Smooth muscle cell (in vitro differentiated cells): ENCODE measurements at regions not wholly inside any gene's neighbourhood (a gene's known extent, or its start where the extent isn't known, plus 50 kb on each side); places are given as distances from the start of the nearest gene placed in this dataset.
A peak's percentile ranks its signal among the peaks of the same experiment; 100 is the strongest.

Experiments used
- DNase-seq: peaks from one replicate; lab custom pipeline; 2025; ENCODE audit not compliant: unreplicated experiment; lab: John Stamatoyannopoulos, UW
- H2AFZ ChIP-seq: fragments of 200-600 bp; sonication (generic); 2 replicates; pipeline ENCODE4 v1.6.0; 2016; ENCODE audit warnings: antibody characterized with exemption, low read depth, mild to moderate bottlenecking
- H3F3A ChIP-seq: fragments of 200-600 bp; sonication (generic); 2 replicates; pipeline ENCODE4 v1.6.0; 2017; ENCODE audit warnings: antibody characterized with exemption, low read depth
- H3K27ac ChIP-seq: fragments of 200-600 bp; sonication (generic); 2 replicates; pipeline ENCODE4 v1.5.1; 2016; ENCODE audit warnings: low read depth, mild to moderate bottlenecking
- H3K27me3 ChIP-seq: fragments of 200-600 bp; sonication (generic); 2 replicates; pipeline ENCODE4 v1.6.1; 2016; ENCODE audit warnings: low read depth, mild to moderate bottlenecking
- H3K36me3 ChIP-seq: fragments of 200-600 bp; sonication (generic); 2 replicates; pipeline ENCODE4 v1.5.1; 2016; ENCODE audit warnings: low read depth
- H3K4me1 ChIP-seq: fragments of 200-600 bp; sonication (generic); 2 replicates; pipeline ENCODE4 v1.5.1; 2016; ENCODE audit warnings: low read depth
- H3K4me2 ChIP-seq: fragments of 200-600 bp; sonication (generic); 2 replicates; pipeline ENCODE4 v1.6.0; 2016; ENCODE audit warnings: mild to moderate bottlenecking
- H3K4me3 ChIP-seq: fragments of 200-600 bp; sonication (generic); 2 replicates; pipeline ENCODE4 v1.5.1; 2016; ENCODE audit warnings: mild to moderate bottlenecking
- H3K79me2 ChIP-seq: fragments of 200-600 bp; sonication (generic); 2 replicates; pipeline ENCODE4 v1.6.0; 2016; ENCODE audit warnings: low read depth, mild to moderate bottlenecking
- H3K9ac ChIP-seq: fragments of 200-600 bp; sonication (generic); 2 replicates; pipeline ENCODE4 v1.6.0; 2016; ENCODE audit warnings: low read depth
- H3K9me3 ChIP-seq: fragments of 200-600 bp; sonication (generic); replicated peaks from 2 replicates; pipeline ENCODE4 v1.5.1; 2016; ENCODE audit warnings: low read depth
- H4K20me1 ChIP-seq: fragments of 200-600 bp; sonication (generic); 2 replicates; pipeline ENCODE4 v1.6.0; 2016; ENCODE audit warnings: low read depth
- CTCF ChIP-seq: fragments of 200-600 bp; sonication (generic); IDR thresholded peaks from 2 replicates; pipeline ENCODE4 v1.5.1; 2017; ENCODE audit warnings: borderline replicate concordance, mild to moderate bottlenecking, antibody characterized with exemption; ENCODE audit not compliant: insufficient read depth, poor library complexity, severe bottlenecking
- WGBS: methylation state at CpG from one replicate; pipeline ENCODE4 v1.1.7; 2016; ENCODE audit warnings: low lambda C conversion rate; 5-methylcytosine and 5-hydroxymethylcytosine counted together

DNA sequence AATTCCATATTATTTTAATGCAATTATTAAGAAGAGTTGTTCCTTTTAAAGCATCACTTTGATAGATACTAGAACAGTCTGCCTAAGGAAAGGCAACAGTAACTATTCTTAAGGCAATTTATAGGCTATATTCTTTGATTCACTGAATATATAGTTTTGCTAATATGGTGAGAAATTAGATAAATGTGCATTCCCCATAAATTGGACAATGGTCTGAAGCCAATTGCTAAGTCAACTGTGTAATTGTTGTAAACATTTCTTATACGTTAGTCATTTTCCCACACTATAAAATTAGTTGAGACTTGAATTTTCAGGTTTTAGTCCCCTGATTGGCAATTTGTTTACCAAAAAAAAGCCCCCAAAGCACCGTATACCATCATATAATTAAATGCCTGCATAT, 263.0 kb upstream of the NECTIN3 start:
- 39% methylated on average over 2 of the region's 2 CpGs for WGBS
- Histone ChIP-seq H3K4me3 (no peak overlapping the region), H3K79me2 (no peaks in the 10 kb centered on the region), H4K20me1 (peaks cover 31% of the 10 kb centered on the region), H3K9ac (no peak overlapping the region), H3K36me3 (no peaks in the 10 kb centered on the region), H3K4me1 (peaks cover 22% of the 10 kb centered on the region), H3K27me3 (no peaks in the 10 kb centered on the region), H3K9me3 (no peaks in the 10 kb centered on the region), H3F3A (peaks cover 8% of the 10 kb centered on the region), H2AFZ (no peak overlapping the region), H3K4me2 (no peak overlapping the region), H3K27ac (no peak overlapping the region)
- no peak for DNase-seq
- TF ChIP-seq CTCF, result no peak

- DNase-seq, result no peak
- Histone ChIP-seq H3K4me2 (peak overlapping the region; percentile 13), H3K4me1 (peaks cover 34% of the 10 kb centered on the region), H3K79me2 (no peaks in the 10 kb centered on the region), H3K27me3 (no peaks in the 10 kb centered on the region), H3K36me3 (no peaks in the 10 kb centered on the region), H3K9me3 (no peaks in the 10 kb centered on the region), H3K27ac (peak overlapping the region; percentile 98), H4K20me1 (peaks cover 41% of the 10 kb centered on the region), H3K9ac (no peak overlapping the region), H3K4me3 (no peak overlapping the region), H3F3A (peaks cover 8% of the 10 kb centered on the region), H2AFZ (no peak overlapping the region)
- WGBS, result 100% methylated on average over 1 of the region's 1 CpG
- TF ChIP-seq CTCF, result no peak
Observed at GRCh38 chr3:110810356-110810755, 261.3 kb upstream of the NECTIN3 start.

GRCh38 chr3:110811050-110811449, 260.6 kb upstream of the NECTIN3 start:
- H3K4me1 ChIP-seq, result peaks cover 40% of the 10 kb centered on the region
- H3F3A ChIP-seq, result peaks cover 15% of the 10 kb centered on the region
- no peak for DNase-seq
- H3K27me3 ChIP-seq, result no peaks in the 10 kb centered on the region
- peak overlapping the region; percentile 13 for H3K4me2 ChIP-seq
- H3K27ac ChIP-seq, result peak overlapping the region; percentile 98
- no peaks in the 10 kb centered on the region for H3K79me2 ChIP-seq
- H3K9ac ChIP-seq, result no peak overlapping the region
- H4K20me1 ChIP-seq, result peaks cover 41% of the 10 kb centered on the region
- no peak overlapping the region for H3K4me3 ChIP-seq
- no peaks in the 10 kb centered on the region for H3K36me3 ChIP-seq
- TF ChIP-seq CTCF, result no peak
- no peak overlapping the region for H2AFZ ChIP-seq
- H3K9me3 ChIP-seq, result no peaks in the 10 kb centered on the region

DNA sequence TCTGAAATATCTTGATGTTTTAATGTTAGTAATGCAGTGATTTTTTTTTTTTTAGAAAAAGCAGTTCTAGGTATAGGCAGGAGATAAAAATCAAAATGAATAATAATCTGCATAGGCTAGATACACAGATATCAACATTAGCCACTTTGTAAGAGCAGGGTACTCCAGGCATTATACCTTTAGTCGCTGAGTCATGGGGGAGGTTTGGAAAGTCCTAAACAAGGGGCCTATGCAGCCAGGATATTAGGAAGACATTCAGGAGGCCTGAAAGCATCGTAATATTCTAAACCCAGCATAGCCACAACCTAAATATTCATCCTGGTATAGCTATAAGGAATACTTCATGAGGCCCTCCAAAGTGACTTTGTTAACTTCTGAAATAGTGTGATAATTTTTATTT, 258.1 kb upstream of the NECTIN3 start:
- H3K27me3 ChIP-seq, result no peaks in the 10 kb centered on the region
- peak overlapping the region; percentile 48 for H3K9ac ChIP-seq
- H3K79me2 ChIP-seq, result no peaks in the 10 kb centered on the region
- peaks cover 52% of the 10 kb centered on the region for H3K4me1 ChIP-seq
- peak overlapping the region; percentile 80 for H3K4me2 ChIP-seq
- TF ChIP-seq CTCF, result no peak
- H3K36me3 ChIP-seq, result no peaks in the 10 kb centered on the region
- DNase-seq, result no peak
- H3K9me3 ChIP-seq, result no peaks in the 10 kb centered on the region
- H3K27ac ChIP-seq, result peak overlapping the region; percentile 98
- no peak overlapping the region for H3K4me3 ChIP-seq
- 68% methylated on average over 2 of the region's 2 CpGs for WGBS
- H2AFZ ChIP-seq, result no peak overlapping the region
- peaks cover 25% of the 10 kb centered on the region for H3F3A ChIP-seq
- peaks cover 29% of the 10 kb centered on the region for H4K20me1 ChIP-seq
